Right lobe of liver (tissue), 4 donors: ENCODE measurements at regions not wholly inside any gene's neighbourhood (a gene's known extent, or its start where the extent isn't known, plus 50 kb on each side); places are given as distances from the start of the nearest gene placed in this dataset.

Source experiments
- CTCF ChIP-seq, 4 donors: fragments of 200-600 bp in 3 of 4; fragments of 450-650 bp in 1 of 4; IDR thresholded peaks; one replicate each; pipeline versions ENCODE4 v1.5.1 to v1.8.0; 2016 to 2022; ENCODE audit warnings: antibody characterized with exemption in 4 of 4, mild to moderate bottlenecking in 2 of 4
- POLR2A ChIP-seq: fragments of 450-650 bp; IDR thresholded peaks from one replicate; pipeline ENCODE4 v1.6.1; 2017; ENCODE audit warnings: antibody characterized with exemption, mild to moderate bottlenecking
- donor health status: DM: no; HTN: no; CAD: no.
- donor health status: DM: no; HTN: no; CAD: no.
- donor health status: DM: no; HTN: yes; CAD: no.

- no peak for TF ChIP-seq CTCF (IDR thresholded peaks at IDR 0.05)
- no peak for TF ChIP-seq POLR2A
These were observed 119.1 kb upstream of the GALNT2 start for GRCh38 chr1:229947968-229948367.
